ENCODE measurements at regions not wholly inside any gene's neighbourhood (a gene's known extent, or its start where the extent isn't known, plus 50 kb on each side); places are given as distances from the start of the nearest gene placed in this dataset.

- TF ChIP-seq CTCF (IDR thresholded peaks at IDR 0.05; ENCODE audit: insufficient read depth, low read length) (no peak), POLR2AphosphoS5 (IDR thresholded peaks at IDR 0.05; ENCODE audit: low read depth) (no peak), GABPA (IDR thresholded peaks at IDR 0.05; ENCODE audit: low read depth) (no peak)
These were observed 179.0 kb downstream of the DHX15 start for GRCh38 chr4:24405341-24405740.

All from HL-60 (cell line).